Left lung (tissue), 4 donors: ENCODE measurements at regions not wholly inside any gene's neighbourhood (a gene's known extent, or its start where the extent isn't known, plus 50 kb on each side); places are given as distances from the start of the nearest gene placed in this dataset.
"Not testable (repeated sequence)": the region's sequence is repeated elsewhere in the genome, so short reads cannot be mapped to it uniquely, and the experiment has no call there.

Source experiments
- ATAC-seq: fragments of 200-7000 bp; cut with Tn5 transposase; one replicate; pipeline ENCODE4 v1.9.1; 2020; ENCODE audit warnings: moderate library complexity
- DNase-seq, 4 donors: peaks; one replicate each; pipeline ENCODE4 v3.0.0-alpha.2; 2013 to 2020
- H3K27ac ChIP-seq, 2 donors: fragments of 200-600 bp; sonication (generic) in 1 of 2; one replicate each; pipeline versions ENCODE4 v1.5.0 to v1.8.0; 2020 to 2021
- H3K27me3 ChIP-seq, 2 donors: fragments of 200-600 bp; sonication (generic) in 1 of 2; one replicate each; pipeline versions ENCODE4 v1.5.0 to v1.8.0; 2020 to 2021
- H3K36me3 ChIP-seq, 2 donors: fragments of 200-600 bp; sonication (generic) in 1 of 2; one replicate each; pipeline versions ENCODE4 v1.5.0 to v1.8.0; 2020 to 2021
- H3K4me1 ChIP-seq, 2 donors: fragments of 200-600 bp; one replicate each; pipeline ENCODE4 v1.8.0; 2021
- H3K4me3 ChIP-seq, 2 donors: fragments of 200-600 bp; sonication (generic) in 1 of 2; one replicate each; pipeline versions ENCODE4 v1.5.0 to v1.8.0; 2020 to 2021; ENCODE audit warnings: mild to moderate bottlenecking in 1 of 2
- H3K9me3 ChIP-seq, 2 donors: fragments of 200-600 bp; sonication (generic) in 1 of 2; one replicate each; pipeline versions ENCODE4 v1.5.0 to v1.8.0; 2020 to 2021
- CTCF ChIP-seq, 2 donors: fragments of 200-600 bp; sonication (generic) in 1 of 2; IDR thresholded peaks; one replicate each; pipeline versions ENCODE4 v1.5.0 to v1.8.0; 2021; ENCODE audit warnings: antibody characterized with exemption in 2 of 2
- intact Hi-C, 2 donors: fragments of 100-400 bp; cut with DNase I; formaldehyde crosslinking; loops; one replicate each; pipeline versions ENCODE4 v1.11.2 to v1.14.2; 2022
- donor health status: DM: no; HTN: yes; CAD: no.
- donor health status: DM: no; HTN: no; CAD: no.

GRCh38 chr2:2586068-2586776 is 255.1 kb upstream of the MYT1L start:
- no peak for DNase-seq
- Histone ChIP-seq H3K4me3 (no peak overlapping the region), H3K36me3 (no peaks in the 10 kb centered on the region), H3K27ac (no peak overlapping the region), H3K27me3 (no peaks in the 10 kb centered on the region), H3K4me1 (no peaks in the 10 kb centered on the region), H3K9me3 (no peaks in the 10 kb centered on the region)
- no peak for ATAC-seq
- no peak for TF ChIP-seq CTCF (IDR thresholded peaks at IDR 0.05)
- intact Hi-C loops = no loop called here

- Histone ChIP-seq H3K4me1 (no peaks in the 10 kb centered on the region), H3K27ac (no peak overlapping the region), H3K9me3 (no peaks in the 10 kb centered on the region), H3K4me3 (no peak overlapping the region), H3K36me3 (no peaks in the 10 kb centered on the region), H3K27me3 (no peaks in the 10 kb centered on the region)
- DNase-seq = no peak
- no peak for TF ChIP-seq CTCF (IDR thresholded peaks at IDR 0.05)
- intact Hi-C loops = no loop called here
- no peak for ATAC-seq
These were observed 252.0 kb upstream of the MYT1L start for GRCh38 chr2:2582998-2583545.

GRCh38 chr2:2581331-2582159 is 250.5 kb upstream of the MYT1L start:
- ATAC-seq = no peak
- H3K36me3 ChIP-seq = no peaks in the 10 kb centered on the region
- no peak for TF ChIP-seq CTCF (IDR thresholded peaks at IDR 0.05)
- H3K9me3 ChIP-seq = no peaks in the 10 kb centered on the region
- DNase-seq = no peak
- no peaks in the 10 kb centered on the region for H3K27me3 ChIP-seq
- no peak overlapping the region for H3K4me3 ChIP-seq
- intact Hi-C loops = no loop called here
- no peaks in the 10 kb centered on the region for H3K4me1 ChIP-seq
- no peak overlapping the region for H3K27ac ChIP-seq

- H3K27ac ChIP-seq, H3K9me3 ChIP-seq, intact Hi-C loops, DNase-seq, H3K4me3 ChIP-seq, ATAC-seq, H3K4me1 ChIP-seq, H3K36me3 ChIP-seq, H3K27me3 ChIP-seq: not testable (repeated sequence)
These were observed 249.8 kb upstream of the MYT1L start for GRCh38 chr2:2580841-2581240.

GRCh38 chr2:2580341-2580740 is 249.3 kb upstream of the MYT1L start:
- no peak for DNase-seq
- Histone ChIP-seq H3K9me3 (no peaks in the 10 kb centered on the region), H3K36me3 (no peaks in the 10 kb centered on the region), H3K4me1 (no peaks in the 10 kb centered on the region), H3K27ac (no peak overlapping the region), H3K27me3 (no peaks in the 10 kb centered on the region), H3K4me3 (no peak overlapping the region)
- no peak for ATAC-seq
- intact Hi-C loops = no loop called here
- no peak for TF ChIP-seq CTCF (IDR thresholded peaks at IDR 0.05)
